Central memory CD4-positive, alpha-beta T cell (primary cell): ENCODE measurements at regions not wholly inside any gene's neighbourhood (a gene's known extent, or its start where the extent isn't known, plus 50 kb on each side); places are given as distances from the start of the nearest gene placed in this dataset.

Experiments
- DNase-seq: peaks from one replicate; pipeline ENCODE4 v3.0.0; 2022

DNA sequence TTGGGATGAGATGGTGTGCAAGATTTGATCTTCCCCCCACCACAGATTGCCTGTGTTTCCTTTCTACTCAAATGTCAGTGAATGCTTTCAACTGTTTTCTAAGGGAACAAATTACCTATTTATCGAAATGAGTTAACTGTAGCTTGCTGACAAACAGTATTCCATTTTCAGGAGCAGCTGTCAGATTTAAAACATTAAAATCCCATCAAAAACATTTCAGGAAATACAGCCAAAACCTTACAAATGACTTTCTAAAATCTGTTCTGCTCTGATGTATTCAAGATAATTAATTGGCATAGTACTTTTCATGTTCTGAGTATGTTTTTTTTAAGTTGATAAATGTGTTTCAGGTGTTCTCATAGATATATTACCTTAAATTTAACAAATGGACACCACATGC, 158.0 kb upstream of the DMRTA1 start:
- DNase-seq = no peak

- DNase-seq = no peak
Observed at GRCh38 chr9:22307013-22307711, 139.5 kb upstream of the DMRTA1 start.

GRCh38 chr9:22308177-22308576, 138.4 kb upstream of the DMRTA1 start:
- DNase-seq = no peak

- DNase-seq = no peak
Observed at GRCh38 chr9:22316645-22317044, 130.0 kb upstream of the DMRTA1 start.

DNA sequence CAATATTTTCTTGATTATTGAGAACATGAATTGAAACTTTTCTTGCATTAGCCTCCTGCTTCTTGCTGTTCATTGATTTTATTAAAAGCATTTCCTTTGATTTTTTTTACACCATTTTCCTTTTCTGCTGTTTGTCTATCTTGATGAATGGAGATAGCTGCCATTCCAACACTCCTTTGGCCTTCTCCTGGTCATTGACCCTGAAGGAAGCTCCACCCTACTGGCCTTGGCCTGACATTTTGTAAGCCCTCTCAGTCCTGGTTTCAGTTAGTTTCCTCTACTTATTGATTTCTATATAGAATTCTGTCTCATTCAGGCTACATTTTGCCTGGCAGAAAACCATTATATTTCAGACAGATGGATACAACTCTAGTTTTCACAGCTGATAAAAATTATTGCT, 115.1 kb upstream of the DMRTA1 start:
- no peak for DNase-seq

- no peak for DNase-seq
Observed at GRCh38 chr9:22332202-22332601, 114.4 kb upstream of the DMRTA1 start.

DNA sequence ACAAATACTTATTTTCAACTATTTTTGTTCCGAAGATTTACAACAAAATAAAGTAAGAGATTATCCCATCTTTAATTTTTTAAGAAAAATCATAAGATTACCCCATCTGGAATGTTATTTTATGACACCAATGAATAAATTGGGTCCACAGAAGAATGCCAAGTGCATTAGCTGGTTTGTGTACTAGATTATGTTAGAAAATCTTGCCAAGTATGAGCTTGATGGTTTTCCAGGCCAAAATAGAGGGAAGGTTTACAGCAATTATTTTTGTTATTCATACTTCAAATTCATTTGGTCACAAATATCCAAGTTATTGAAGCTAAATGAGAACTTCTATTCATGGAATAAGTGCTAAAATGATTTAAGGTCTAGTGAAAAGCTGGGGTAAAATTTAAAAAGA, 109.4 kb upstream of the DMRTA1 start:
- DNase-seq = no peak

DNA sequence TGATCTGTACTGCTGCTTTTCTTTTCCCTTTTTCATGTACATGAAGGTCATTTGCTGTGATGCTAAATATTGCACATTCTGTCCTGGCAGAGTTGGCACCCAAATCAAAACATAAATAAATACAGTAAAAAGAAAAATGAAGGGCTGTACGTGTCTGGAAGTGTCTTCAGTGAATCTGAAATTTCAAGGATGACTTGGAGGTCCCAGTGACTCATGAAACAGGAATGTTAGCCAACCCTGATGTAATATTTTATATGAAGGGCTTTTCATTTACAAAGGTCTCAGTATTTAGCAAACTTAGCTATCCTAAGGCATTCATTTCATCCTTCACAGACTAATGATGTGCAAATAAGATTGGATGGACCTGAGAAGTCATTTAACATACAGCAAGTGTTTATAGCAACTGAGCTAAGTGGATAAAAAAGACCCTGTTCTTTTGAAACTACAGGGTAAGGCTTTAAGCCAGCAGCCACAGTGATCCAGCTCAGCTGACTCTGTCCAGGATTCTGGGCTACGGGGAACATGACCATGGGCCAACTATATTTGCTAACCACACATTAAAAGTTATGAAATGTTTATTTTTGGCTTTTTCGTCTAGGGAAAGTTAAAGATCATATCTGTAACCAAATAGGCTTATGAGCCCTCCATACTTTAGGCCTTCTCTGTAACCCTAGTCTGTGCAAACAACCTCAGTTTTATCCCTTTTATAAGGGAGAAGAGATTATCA, 104.0 kb upstream of the DMRTA1 start:
- DNase-seq = no peak

GRCh38 chr9:22343218-22343611, 103.4 kb upstream of the DMRTA1 start:
- no peak for DNase-seq

GRCh38 chr9:22354699-22355384, 91.8 kb upstream of the DMRTA1 start:
- DNase-seq = no peak

- DNase-seq = no peak
Observed at GRCh38 chr9:22356985-22357384, 89.6 kb upstream of the DMRTA1 start.

GRCh38 chr9:22363421-22363887, 83.2 kb upstream of the DMRTA1 start:
- no peak for DNase-seq

DNA sequence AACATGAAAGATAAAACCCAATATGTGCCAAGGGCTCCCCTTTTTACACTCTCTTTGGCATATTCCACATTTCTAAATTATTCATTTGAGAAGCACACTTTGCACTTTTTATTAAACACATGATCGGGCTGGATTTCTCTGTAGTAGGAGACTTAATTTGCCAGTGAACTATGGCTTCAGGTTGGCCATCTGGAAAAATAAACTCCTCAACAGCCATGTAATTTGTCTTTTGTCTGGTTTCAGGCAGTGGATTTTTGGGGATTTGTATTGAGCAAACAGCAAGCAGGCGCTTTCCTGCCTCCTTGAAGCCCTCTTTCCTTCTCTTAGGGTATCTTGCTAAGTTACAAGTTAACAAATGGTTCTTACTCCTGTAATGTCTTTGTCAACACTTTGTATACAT, 73.0 kb upstream of the DMRTA1 start:
- no peak for DNase-seq

- DNase-seq = no peak
Observed at GRCh38 chr9:22374051-22374450, 72.6 kb upstream of the DMRTA1 start.

DNA sequence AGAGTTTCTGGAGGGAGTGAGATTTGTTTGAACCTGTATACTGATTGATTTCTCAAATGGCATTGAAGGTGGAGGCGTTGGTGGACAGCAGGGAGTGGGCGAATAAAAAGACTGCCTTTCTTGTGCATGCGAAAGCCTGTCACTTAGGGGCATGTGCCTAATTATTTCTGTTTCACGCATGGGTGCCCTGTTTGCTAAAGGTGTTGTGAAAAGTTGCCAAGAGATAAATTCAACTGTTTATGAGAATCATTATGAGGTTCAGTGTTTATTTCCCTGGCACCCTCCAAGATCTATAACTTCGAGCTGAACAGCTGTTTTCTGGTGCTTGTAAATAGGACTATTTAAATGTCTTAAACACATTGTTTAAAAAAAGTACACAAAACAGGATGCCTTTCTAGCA, 67.4 kb upstream of the DMRTA1 start:
- DNase-seq = no peak

- no peak for DNase-seq
Observed at GRCh38 chr9:22381170-22381569, 65.5 kb upstream of the DMRTA1 start.

DNA sequence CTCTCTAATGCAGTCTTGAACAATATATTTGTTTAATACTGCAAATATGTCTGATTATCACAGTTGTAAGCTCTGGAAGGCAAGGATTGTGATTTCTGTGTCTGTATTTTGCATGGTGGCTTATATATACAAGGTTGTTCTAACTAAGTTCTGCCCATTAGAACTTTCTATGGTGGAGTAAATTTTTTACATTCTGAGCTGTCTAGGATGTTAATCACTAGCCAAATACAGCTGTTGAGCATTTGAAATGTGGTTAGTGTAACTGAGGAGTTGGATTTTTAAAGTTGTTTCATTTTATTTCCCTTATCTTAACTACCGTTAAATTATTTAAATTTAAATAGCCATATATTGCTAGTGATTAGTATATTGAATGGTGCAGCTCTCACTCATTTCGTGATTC, 64.3 kb upstream of the DMRTA1 start:
- DNase-seq = no peak

DNA sequence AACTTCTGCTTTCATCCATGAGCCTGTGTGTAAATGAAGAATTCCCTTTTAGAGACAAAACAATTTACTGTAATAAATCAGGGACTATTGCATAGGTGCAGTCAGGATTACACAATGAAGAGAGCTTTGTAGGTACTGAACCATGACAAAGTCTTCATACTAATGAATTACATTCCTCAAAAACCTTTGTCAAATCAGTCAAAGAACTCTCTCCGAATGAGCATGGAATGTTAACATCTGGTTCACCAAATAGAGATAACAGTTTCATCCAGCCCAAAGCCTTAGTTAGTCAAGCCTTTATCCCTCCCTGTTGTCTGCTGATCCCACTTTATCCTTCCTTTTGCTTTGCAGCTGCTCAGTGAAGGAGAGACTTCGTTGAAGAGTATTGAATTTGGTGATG, 62.9 kb upstream of the DMRTA1 start:
- no peak for DNase-seq

- no peak for DNase-seq
Observed at GRCh38 chr9:22389271-22389670, 57.4 kb upstream of the DMRTA1 start.

DNA sequence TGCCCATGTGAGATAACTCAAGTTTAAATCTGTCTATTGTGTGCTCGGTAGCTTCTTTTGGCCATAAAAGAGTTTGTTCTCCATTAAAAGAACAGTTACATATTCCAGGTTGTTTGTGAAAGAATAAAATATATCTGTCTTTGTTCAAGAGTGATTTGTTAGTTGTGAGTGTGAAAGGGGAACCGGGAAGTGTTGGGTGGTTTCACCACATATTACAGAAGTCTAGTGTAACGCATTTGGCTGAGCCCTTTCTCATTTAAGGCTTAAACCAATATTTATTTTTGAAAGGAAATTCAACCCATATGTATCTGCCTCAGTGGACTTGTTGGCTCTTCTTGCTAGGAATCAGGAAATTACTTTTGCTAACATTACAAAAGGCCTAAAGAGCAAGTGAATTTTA, 54.1 kb upstream of the DMRTA1 start:
- DNase-seq = no peak

- DNase-seq = no peak
Observed at GRCh38 chr9:22395687-22396141, 50.9 kb upstream of the DMRTA1 start.
